ENCODE measurements at regions not wholly inside any gene's neighbourhood (a gene's known extent, or its start where the extent isn't known, plus 50 kb on each side); places are given as distances from the start of the nearest gene placed in this dataset.

DNA sequence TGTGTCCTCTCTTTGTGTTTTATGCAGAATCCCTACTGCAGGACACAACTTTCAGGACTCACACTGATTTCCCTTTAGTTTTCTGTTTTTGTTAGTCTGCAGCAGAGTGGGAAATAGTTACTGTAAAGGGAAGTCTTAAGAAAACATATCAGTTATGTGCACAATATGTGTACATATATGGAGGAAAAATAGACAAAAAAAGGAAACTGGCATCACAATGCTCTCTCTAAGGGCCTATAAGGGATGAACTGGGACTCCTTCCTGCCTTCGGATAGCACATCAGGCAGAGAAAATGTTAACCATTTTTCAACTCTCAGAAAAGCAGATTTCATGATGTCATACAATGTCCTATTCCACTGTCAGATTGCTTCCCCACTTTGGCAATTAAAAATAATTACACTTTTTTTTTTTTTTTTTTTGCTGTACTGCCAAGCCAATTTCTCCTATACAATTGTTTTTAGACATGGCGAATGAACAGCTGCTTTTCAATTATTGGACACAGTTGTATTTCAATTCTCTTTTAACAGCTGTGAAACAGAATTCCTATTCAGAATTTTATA, 112.5 kb upstream of the KCNJ16 start:
- Histone ChIP-seq H3K4me3 (ENCODE audit: low read length) (no peak overlapping the region), H3K4me1 (ENCODE audit: insufficient read depth, low read length) (peaks cover 16% of the 10 kb centered on the region), H3K9me3 (ENCODE audit: insufficient read depth, low read depth, low read length) (no peaks in the 10 kb centered on the region), H3K9ac (ENCODE audit: low read depth, low read length) (no peak overlapping the region), H3K27ac (ENCODE audit: low read length) (no peak overlapping the region), H3K36me3 (ENCODE audit: insufficient read depth, low read depth, low read length) (no peaks in the 10 kb centered on the region), H3K27me3 (ENCODE audit: insufficient read depth, low read length) (no peaks in the 10 kb centered on the region)

GRCh38 chr17:69967910-69968411, 107.1 kb upstream of the KCNJ16 start:
- no peaks in the 10 kb centered on the region for H3K27me3 ChIP-seq (ENCODE audit: insufficient read depth, low read length)
- no peaks in the 10 kb centered on the region for H3K4me1 ChIP-seq (ENCODE audit: insufficient read depth, low read length)
- no peaks in the 10 kb centered on the region for H3K9me3 ChIP-seq (ENCODE audit: insufficient read depth, low read depth, low read length)
- no peak overlapping the region for H3K4me3 ChIP-seq (ENCODE audit: low read length)
- H3K36me3 ChIP-seq (ENCODE audit: insufficient read depth, low read depth, low read length), result no peaks in the 10 kb centered on the region
- H3K9ac ChIP-seq (ENCODE audit: low read depth, low read length), result no peak overlapping the region
- no peak overlapping the region for H3K27ac ChIP-seq (ENCODE audit: low read length)

- Histone ChIP-seq H3K9ac (ENCODE audit: low read depth, low read length) (no peak overlapping the region), H3K27ac (ENCODE audit: low read length) (no peak overlapping the region), H3K4me3 (ENCODE audit: low read length) (no peak overlapping the region), H3K4me1 (ENCODE audit: insufficient read depth, low read length) (no peaks in the 10 kb centered on the region), H3K27me3 (ENCODE audit: insufficient read depth, low read length) (no peaks in the 10 kb centered on the region), H3K9me3 (ENCODE audit: insufficient read depth, low read depth, low read length) (peaks cover 3% of the 10 kb centered on the region; the same call in 1 of the 2 replicates), H3K36me3 (ENCODE audit: insufficient read depth, low read depth, low read length) (no peaks in the 10 kb centered on the region)
Observed at GRCh38 chr17:69969897-69970296, 105.1 kb upstream of the KCNJ16 start.

DNA sequence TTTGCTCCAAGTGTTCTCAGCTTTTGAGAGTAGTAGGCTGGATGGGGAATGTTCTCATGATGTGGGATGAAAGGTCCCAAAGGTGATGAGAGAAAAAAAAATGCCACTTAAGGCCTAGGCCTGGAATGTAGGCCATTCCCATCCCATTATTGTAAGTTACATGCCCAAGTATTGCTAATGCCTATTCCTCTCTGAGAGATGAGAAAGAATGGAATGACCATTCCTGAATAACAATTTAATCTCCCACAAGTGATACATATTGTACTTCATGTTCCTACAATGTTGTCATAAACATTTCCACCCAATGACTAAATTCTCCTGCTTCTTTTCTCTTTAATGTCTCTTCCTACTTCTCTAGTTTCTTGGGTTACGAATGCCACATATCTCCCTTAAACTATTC, 102.8 kb upstream of the KCNJ16 start:
- no peak overlapping the region for H3K27ac ChIP-seq (ENCODE audit: low read length)
- peaks cover 7% of the 10 kb centered on the region; the same call in 1 of the 2 replicates for H3K9me3 ChIP-seq (ENCODE audit: insufficient read depth, low read depth, low read length)
- no peak overlapping the region for H3K9ac ChIP-seq (ENCODE audit: low read depth, low read length)
- no peaks in the 10 kb centered on the region for H3K27me3 ChIP-seq (ENCODE audit: insufficient read depth, low read length)
- H3K4me3 ChIP-seq (ENCODE audit: low read length), result no peak overlapping the region
- no peaks in the 10 kb centered on the region for H3K36me3 ChIP-seq (ENCODE audit: insufficient read depth, low read depth, low read length)
- H3K4me1 ChIP-seq (ENCODE audit: insufficient read depth, low read length), result no peaks in the 10 kb centered on the region

- Histone ChIP-seq H3K4me3 (ENCODE audit: low read length) (no peak overlapping the region), H3K27me3 (ENCODE audit: insufficient read depth, low read length) (no peaks in the 10 kb centered on the region), H3K9me3 (ENCODE audit: insufficient read depth, low read depth, low read length) (peaks cover 7% of the 10 kb centered on the region; the same call in 1 of the 2 replicates), H3K36me3 (ENCODE audit: insufficient read depth, low read depth, low read length) (no peaks in the 10 kb centered on the region), H3K27ac (ENCODE audit: low read length) (no peak overlapping the region), H3K4me1 (ENCODE audit: insufficient read depth, low read length) (no peaks in the 10 kb centered on the region), H3K9ac (ENCODE audit: low read depth, low read length) (no peak overlapping the region)
Observed at GRCh38 chr17:69975808-69976207, 99.2 kb upstream of the KCNJ16 start.

DNA sequence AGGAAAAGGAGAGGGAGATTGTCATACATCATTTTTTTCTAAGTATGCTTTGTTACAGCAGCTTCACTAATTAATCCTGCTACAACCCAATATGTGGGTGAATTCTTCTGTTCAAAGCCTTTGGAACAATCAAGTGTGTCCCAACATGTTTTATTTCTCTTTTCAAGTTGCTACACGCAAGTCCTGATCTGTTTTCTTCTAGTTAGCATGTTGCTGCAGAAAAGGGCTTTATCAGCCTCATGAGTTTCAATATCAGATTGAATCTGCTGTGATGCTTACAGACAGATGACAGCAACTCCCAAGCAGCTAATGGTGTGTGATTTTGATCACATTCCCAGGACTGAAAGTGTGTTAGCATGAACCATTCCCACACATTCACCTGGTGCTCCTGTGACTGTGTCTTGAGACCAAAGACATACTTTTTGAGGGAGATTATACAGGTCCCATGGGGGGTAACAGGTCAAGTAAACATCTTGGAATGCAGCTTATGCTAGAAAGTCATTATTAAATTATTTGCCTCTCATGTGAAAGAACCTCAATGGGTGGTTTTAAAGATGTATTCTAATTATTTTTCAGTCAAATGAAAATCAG, 96.9 kb upstream of the KCNJ16 start:
- H3K9ac ChIP-seq (ENCODE audit: low read depth, low read length), result no peak overlapping the region
- no peaks in the 10 kb centered on the region for H3K27me3 ChIP-seq (ENCODE audit: insufficient read depth, low read length)
- no peaks in the 10 kb centered on the region for H3K36me3 ChIP-seq (ENCODE audit: insufficient read depth, low read depth, low read length)
- peaks cover 7% of the 10 kb centered on the region; the same call in 1 of the 2 replicates for H3K9me3 ChIP-seq (ENCODE audit: insufficient read depth, low read depth, low read length)
- no peak overlapping the region for H3K27ac ChIP-seq (ENCODE audit: low read length)
- no peak overlapping the region for H3K4me3 ChIP-seq (ENCODE audit: low read length)
- H3K4me1 ChIP-seq (ENCODE audit: insufficient read depth, low read length), result no peaks in the 10 kb centered on the region

DNA sequence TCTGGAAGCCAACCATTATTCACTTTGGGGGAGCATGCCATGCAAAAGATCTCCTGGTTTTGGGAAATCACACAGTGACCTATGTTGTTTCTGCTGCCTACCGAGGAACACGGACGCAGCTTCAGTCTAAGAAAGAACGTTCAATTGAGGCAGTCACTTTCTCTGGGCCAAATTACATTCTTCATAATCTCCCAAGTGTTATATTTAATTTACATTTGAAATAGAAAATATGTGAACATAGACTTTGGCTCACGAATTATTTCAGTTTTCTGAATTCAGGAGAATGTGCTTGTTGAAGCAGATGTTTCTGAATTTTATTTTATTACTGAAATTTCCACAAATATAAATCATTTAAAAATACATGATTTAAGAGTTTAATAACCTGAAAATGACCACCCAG, 93.6 kb upstream of the KCNJ16 start:
- H3K36me3 ChIP-seq (ENCODE audit: insufficient read depth, low read depth, low read length), result no peaks in the 10 kb centered on the region
- H3K9ac ChIP-seq (ENCODE audit: low read depth, low read length), result no peak overlapping the region
- no peaks in the 10 kb centered on the region for H3K9me3 ChIP-seq (ENCODE audit: insufficient read depth, low read depth, low read length)
- H3K27me3 ChIP-seq (ENCODE audit: insufficient read depth, low read length), result no peaks in the 10 kb centered on the region
- H3K27ac ChIP-seq (ENCODE audit: low read length), result no peak overlapping the region
- H3K4me1 ChIP-seq (ENCODE audit: insufficient read depth, low read length), result no peaks in the 10 kb centered on the region
- H3K4me3 ChIP-seq (ENCODE audit: low read length), result no peak overlapping the region

GRCh38 chr17:69995476-69995875, 79.5 kb upstream of the KCNJ16 start:
- H3K36me3 ChIP-seq (ENCODE audit: insufficient read depth, low read depth, low read length), result no peaks in the 10 kb centered on the region
- H3K27ac ChIP-seq (ENCODE audit: low read length), result no peak overlapping the region
- H3K9ac ChIP-seq (ENCODE audit: low read depth, low read length), result no peak overlapping the region
- no peaks in the 10 kb centered on the region; the same call in 1 of the 2 replicates for H3K9me3 ChIP-seq (ENCODE audit: insufficient read depth, low read depth, low read length)
- H3K27me3 ChIP-seq (ENCODE audit: insufficient read depth, low read length), result no peaks in the 10 kb centered on the region
- no peak overlapping the region for H3K4me3 ChIP-seq (ENCODE audit: low read length)
- H3K4me1 ChIP-seq (ENCODE audit: insufficient read depth, low read length), result no peaks in the 10 kb centered on the region

DNA sequence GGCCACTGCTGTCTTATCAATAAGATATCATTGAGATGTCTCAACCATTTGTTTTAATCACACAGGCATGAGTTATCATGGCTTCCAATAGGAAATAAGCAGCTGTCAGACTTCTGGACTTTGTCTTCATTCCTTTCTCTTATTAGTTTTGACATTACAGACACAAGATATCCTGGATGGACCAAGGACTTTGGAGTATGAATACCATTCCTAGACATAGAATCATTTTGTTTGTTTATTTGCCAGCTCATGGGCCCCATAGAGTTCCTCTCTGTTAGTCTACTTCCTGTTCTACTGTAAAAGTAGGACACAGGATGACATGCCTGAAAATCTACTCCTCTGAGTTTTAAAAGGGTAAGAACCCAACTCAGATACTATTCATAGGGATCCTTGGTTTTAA, 77.7 kb upstream of the KCNJ16 start:
- Histone ChIP-seq H3K27me3 (ENCODE audit: insufficient read depth, low read length) (no peaks in the 10 kb centered on the region), H3K4me3 (ENCODE audit: low read length) (no peak overlapping the region), H3K27ac (ENCODE audit: low read length) (no peak overlapping the region), H3K4me1 (ENCODE audit: insufficient read depth, low read length) (no peaks in the 10 kb centered on the region), H3K9me3 (ENCODE audit: insufficient read depth, low read depth, low read length) (no peaks in the 10 kb centered on the region; the same call in 1 of the 2 replicates), H3K36me3 (ENCODE audit: insufficient read depth, low read depth, low read length) (no peaks in the 10 kb centered on the region), H3K9ac (ENCODE audit: low read depth, low read length) (no peak overlapping the region)

DNA sequence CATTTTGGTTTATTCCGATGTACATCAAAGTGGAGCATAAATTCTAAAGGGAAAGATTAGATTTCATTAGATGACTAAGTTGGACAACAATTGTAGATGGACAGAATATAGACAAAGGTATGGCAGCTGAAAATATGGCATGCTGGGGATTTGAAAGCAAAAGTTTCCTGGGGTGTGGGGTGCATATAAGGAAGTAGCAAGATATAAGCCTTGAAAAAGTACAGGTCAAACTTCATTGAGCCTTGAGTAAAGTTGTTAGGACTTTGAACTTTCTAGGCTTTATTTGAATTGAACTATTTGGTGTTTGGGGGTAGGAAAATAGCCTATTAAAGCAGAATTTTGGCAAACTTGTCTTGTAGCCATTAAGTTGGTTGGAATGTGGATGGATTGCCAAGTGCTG, 75.8 kb upstream of the KCNJ16 start:
- Histone ChIP-seq H3K9me3 (ENCODE audit: insufficient read depth, low read depth, low read length) (no peaks in the 10 kb centered on the region; the same call in 1 of the 2 replicates), H3K36me3 (ENCODE audit: insufficient read depth, low read depth, low read length) (no peaks in the 10 kb centered on the region), H3K27me3 (ENCODE audit: insufficient read depth, low read length) (no peaks in the 10 kb centered on the region), H3K4me3 (ENCODE audit: low read length) (no peak overlapping the region), H3K27ac (ENCODE audit: low read length) (no peak overlapping the region), H3K4me1 (ENCODE audit: insufficient read depth, low read length) (no peaks in the 10 kb centered on the region), H3K9ac (ENCODE audit: low read depth, low read length) (no peak overlapping the region)

DNA sequence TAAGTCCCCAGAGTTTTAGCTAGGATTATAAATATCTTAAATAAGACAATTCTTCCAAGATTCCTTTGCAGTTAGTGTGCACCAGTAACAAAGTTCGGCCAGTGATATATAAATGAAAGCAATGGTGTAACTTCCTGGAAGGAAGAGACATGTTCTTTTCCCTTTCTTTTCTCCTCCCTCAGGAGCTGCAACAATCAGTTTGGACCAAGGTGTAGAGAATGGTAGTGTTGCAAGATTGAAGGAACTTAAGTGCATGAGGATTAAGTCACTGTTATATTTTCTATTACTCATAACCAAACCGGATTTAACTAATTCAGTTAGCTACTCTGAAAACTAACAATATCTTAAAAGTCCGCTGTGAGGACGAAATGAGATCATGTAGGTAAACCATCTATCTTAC, 68.9 kb upstream of the KCNJ16 start:
- H3K9me3 ChIP-seq (ENCODE audit: insufficient read depth, low read depth, low read length), result no peaks in the 10 kb centered on the region
- no peak overlapping the region for H3K27ac ChIP-seq (ENCODE audit: low read length)
- no peaks in the 10 kb centered on the region for H3K4me1 ChIP-seq (ENCODE audit: insufficient read depth, low read length)

DNA sequence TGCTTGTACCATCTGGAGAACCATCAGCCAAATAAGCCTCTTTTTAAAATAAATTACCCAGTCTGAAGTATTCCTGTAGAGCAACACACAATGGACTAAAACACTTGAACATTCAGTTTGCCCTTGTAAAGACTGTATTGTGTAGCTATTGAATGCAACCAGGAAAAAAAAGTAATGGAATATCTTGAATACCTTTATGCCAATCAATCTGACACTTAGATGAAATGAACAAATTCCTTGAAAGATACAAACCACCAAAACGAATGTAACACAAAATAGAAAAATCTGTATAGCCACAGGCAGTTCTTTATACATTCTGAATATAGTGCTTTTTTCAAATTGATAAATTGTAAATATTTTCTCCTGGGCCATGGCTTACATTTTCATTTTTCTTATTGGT, 63.3 kb upstream of the KCNJ16 start:
- Histone ChIP-seq H3K27ac (ENCODE audit: low read length) (no peak overlapping the region), H3K36me3 (ENCODE audit: insufficient read depth, low read depth, low read length) (no peaks in the 10 kb centered on the region), H3K27me3 (ENCODE audit: insufficient read depth, low read length) (no peaks in the 10 kb centered on the region), H3K4me3 (ENCODE audit: low read length) (no peak overlapping the region), H3K9me3 (ENCODE audit: insufficient read depth, low read depth, low read length) (no peaks in the 10 kb centered on the region), H3K4me1 (ENCODE audit: insufficient read depth, low read length) (no peaks in the 10 kb centered on the region), H3K9ac (ENCODE audit: low read depth, low read length) (no peak overlapping the region)

More for the DNA sequence above, 68.9 kb upstream of the KCNJ16 start:
- no peaks in the 10 kb centered on the region for H3K36me3 ChIP-seq (ENCODE audit: insufficient read depth, low read depth, low read length)
- no peak overlapping the region for H3K4me3 ChIP-seq (ENCODE audit: low read length)
- no peaks in the 10 kb centered on the region for H3K27me3 ChIP-seq (ENCODE audit: insufficient read depth, low read length)
- H3K9ac ChIP-seq (ENCODE audit: low read depth, low read length), result no peak overlapping the region
